H1 (cell line): ENCODE measurements at regions not wholly inside any gene's neighbourhood (a gene's known extent, or its start where the extent isn't known, plus 50 kb on each side); places are given as distances from the start of the nearest gene placed in this dataset.

Experiments
- CTCF ChIA-PET: fragments of 300-600 bp; sonication (Branson Sonifier 250); formaldehyde crosslinking; loops from one replicate; lab custom pipeline; 2021; ENCODE audit not compliant: partially characterized antibody; lab: Charles Lee
- POLR2A ChIA-PET: fragments of 300-600 bp; sonication (Branson Sonifier 250); formaldehyde crosslinking; loops from one replicate; lab custom pipeline; 2021; ENCODE audit warnings: inconsistent platforms; ENCODE audit not compliant: partially characterized antibody; lab: Charles Lee
- DNase-seq, 2 experiments: peaks; one replicate each; pipeline versions ENCODE4 v3.0.0 to v3.0.0-alpha.2; 2010 to 2022; ENCODE audit warnings: low spot score in 2 of 2, low read depth in 1 of 2, mixed read lengths in 1 of 2
- FAIRE-seq: peaks from 2 replicates; lab custom pipeline; 2011; peaks lifted over from hg19 to GRCh38; lab: Jason Lieb, UNC
- H2AFZ ChIP-seq: 2 replicates; pipeline ENCODE4 v1.8.1; 2012; ENCODE audit warnings: low read length, inconsistent platforms
- H2AK5ac ChIP-seq: 2 replicates; pipeline ENCODE4 v1.6.1; 2013; ENCODE audit warnings: low read depth, low read length
- H2BK120ac ChIP-seq: replicated peaks from 2 replicates; pipeline ENCODE3; 2013; ENCODE audit warnings: low read depth, low read length, inconsistent platforms
- H2BK12ac ChIP-seq: 2 replicates; pipeline ENCODE4 v1.6.1; 2013; ENCODE audit warnings: low read depth, low read length
- H2BK15ac ChIP-seq: 2 replicates; pipeline ENCODE4 v1.6.1; 2013; ENCODE audit warnings: low read length
- H2BK20ac ChIP-seq: 2 replicates; pipeline ENCODE4 v1.6.1; 2013; ENCODE audit warnings: low read length
- H2BK5ac ChIP-seq: 2 replicates; pipeline ENCODE4 v1.6.1; 2013; ENCODE audit warnings: low read depth, low read length
- H3K14ac ChIP-seq: 2 replicates; pipeline ENCODE4 v1.6.1; 2013; ENCODE audit warnings: inconsistent platforms; ENCODE audit not compliant: insufficient read length
- H3K18ac ChIP-seq: 2 replicates; pipeline ENCODE4 v1.6.1; 2013; ENCODE audit warnings: low read length; ENCODE audit errors: extremely low read depth
- H3K23ac ChIP-seq: 2 replicates; pipeline ENCODE4 v1.6.1; 2013; ENCODE audit warnings: inconsistent platforms; ENCODE audit not compliant: insufficient read length
- H3K23me2 ChIP-seq: 2 replicates; pipeline ENCODE4 v1.6.1; 2013; ENCODE audit warnings: low read depth, low read length
- H3K27ac ChIP-seq: 2 replicates; pipeline ENCODE4 v1.6.1; 2011; ENCODE audit warnings: low read depth, low read length, inconsistent platforms
- H3K27me3 ChIP-seq, 4 experiments: replicated peaks in 1 of 4; 1 replicate in 1 of 4; 2 replicates in 3 of 4; pipeline versions ENCODE4 v1.6.1 to v1.8.1; 2011 to 2013; ENCODE audit warnings: low read length in 3 of 4, mild to moderate bottlenecking in 3 of 4, inconsistent platforms in 2 of 4, mixed read lengths in 2 of 4, moderate library complexity in 1 of 4; ENCODE audit not compliant: control insufficient read depth in 3 of 4, insufficient read depth in 3 of 4; ENCODE audit errors: extremely low read depth in 1 of 4
- H3K36me3 ChIP-seq, 4 experiments: 2 replicates each; pipeline versions ENCODE4 v1.6.1 to v1.8.1; 2011 to 2013; ENCODE audit warnings: mild to moderate bottlenecking in 4 of 4, low read length in 3 of 4, moderate library complexity in 2 of 4, control low read depth in 1 of 4, inconsistent platforms in 1 of 4; ENCODE audit not compliant: insufficient read depth in 4 of 4, control insufficient read depth in 2 of 4
- H3K4ac ChIP-seq: replicated peaks from 2 replicates; pipeline ENCODE3; 2013; ENCODE audit warnings: low read length, low read depth, mixed read lengths, inconsistent platforms; ENCODE audit not compliant: insufficient read length
- H3K4me1 ChIP-seq, 4 experiments: replicated peaks in 1 of 4; 1 replicate in 1 of 4; 2 replicates in 3 of 4; pipeline versions ENCODE4 v1.6.1 to v1.8.1; 2011 to 2013; ENCODE audit warnings: low read length in 3 of 4, inconsistent platforms in 2 of 4, mixed read lengths in 1 of 4; ENCODE audit not compliant: insufficient read depth in 4 of 4, control insufficient read depth in 3 of 4
- H3K4me2 ChIP-seq, 2 experiments: 2 replicates each; pipeline versions ENCODE4 v1.6.1 to v1.8.1; 2011 to 2013; ENCODE audit warnings: low read depth in 2 of 2, low read length in 2 of 2, control low read depth in 1 of 2, inconsistent platforms in 1 of 2, mild to moderate bottlenecking in 1 of 2; ENCODE audit not compliant: insufficient read depth in 1 of 2
- H3K4me3 ChIP-seq, 4 experiments: fragments of 200-600, 300-600 bp in 1 of 4; sonication (generic), shearing (Covaris generic), sonication (Bioruptor Twin) in 1 of 4; 2 replicates each; pipeline versions ENCODE4 v1.5.1 to v1.8.1; 2011 to 2016; ENCODE audit warnings: low read length in 4 of 4, low read depth in 3 of 4, control low read depth in 2 of 4, inconsistent platforms in 2 of 4, mild to moderate bottlenecking in 2 of 4, mixed read lengths in 1 of 4, moderate library complexity in 1 of 4; ENCODE audit not compliant: insufficient read depth in 2 of 4; ENCODE audit errors: extremely low read depth in 1 of 4
- H3K56ac ChIP-seq: replicated peaks from 2 replicates; pipeline ENCODE3; 2013; ENCODE audit warnings: low read depth, mild to moderate bottlenecking, mixed read lengths, low read length, inconsistent platforms; ENCODE audit not compliant: insufficient read length
- H3K79me1 ChIP-seq: 2 replicates; pipeline ENCODE4 v1.6.1; 2013; ENCODE audit warnings: low read depth, low read length, control low read depth
- H3K79me2 ChIP-seq, 2 experiments: 2 replicates each; pipeline versions ENCODE4 v1.6.1 to v1.8.1; 2012 to 2013; ENCODE audit warnings: low read length in 2 of 2, mild to moderate bottlenecking in 2 of 2, inconsistent platforms in 1 of 2; ENCODE audit not compliant: insufficient read depth in 2 of 2, control insufficient read depth in 1 of 2
- H3K9ac ChIP-seq, 4 experiments: replicated peaks in 1 of 4; 1 replicate in 1 of 4; 2 replicates in 3 of 4; pipeline versions ENCODE4 v1.6.1 to v1.8.1; 2011 to 2013; ENCODE audit warnings: low read depth in 3 of 4, low read length in 3 of 4, control low read depth in 2 of 4, mild to moderate bottlenecking in 2 of 4, moderate library complexity in 2 of 4, inconsistent platforms in 1 of 4; ENCODE audit errors: extremely low read depth in 1 of 4
- H3K9me3 ChIP-seq, 2 experiments: 2 replicates each; pipeline versions ENCODE4 v1.6.1 to v1.8.1; 2012 to 2013; ENCODE audit warnings: mild to moderate bottlenecking in 2 of 2, moderate library complexity in 2 of 2, control low read depth in 1 of 2, inconsistent platforms in 1 of 2, low read depth in 1 of 2, low read length in 1 of 2, mixed read lengths in 1 of 2; ENCODE audit not compliant: insufficient read depth in 2 of 2
- H4K20me1 ChIP-seq, 2 experiments: replicated peaks in 1 of 2; 2 replicates each; pipeline versions ENCODE3 to v1.8.1; 2011 to 2013; ENCODE audit warnings: inconsistent platforms in 2 of 2, low read length in 2 of 2, mild to moderate bottlenecking in 1 of 2; ENCODE audit not compliant: insufficient read depth in 2 of 2, control insufficient read depth in 1 of 2
- H4K5ac ChIP-seq: 2 replicates; pipeline ENCODE4 v1.6.1; 2013; ENCODE audit warnings: low read length, low read depth, mixed read lengths, inconsistent platforms; ENCODE audit not compliant: insufficient read length
- H4K8ac ChIP-seq: 2 replicates; pipeline ENCODE4 v1.8.0; 2013; ENCODE audit warnings: mild to moderate bottlenecking, moderate library complexity, low read length, inconsistent platforms; ENCODE audit not compliant: insufficient read depth; ENCODE audit errors: extremely low read depth
- H4K91ac ChIP-seq: replicated peaks from 2 replicates; pipeline ENCODE3; 2013; ENCODE audit warnings: low read length, mixed read lengths, inconsistent platforms; ENCODE audit not compliant: insufficient read length
- ASH2L ChIP-seq: fragments of 200-600, 300-600 bp; sonication (generic); IDR thresholded peaks from one replicate; pipeline ENCODE4 v1.7.1; 2017; ENCODE audit warnings: low read length
- BACH1 ChIP-seq: IDR thresholded peaks from 2 replicates; pipeline ENCODE4 v1.6.1; 2012; ENCODE audit warnings: low read length, improper control_type of control experiment
- BCL11A ChIP-seq, 2 experiments: IDR thresholded peaks; one replicate each; pipeline ENCODE4 v1.6.1; 2011; ENCODE audit warnings: low read depth in 2 of 2, low read length in 2 of 2, mild to moderate bottlenecking in 2 of 2
- CBX5 ChIP-seq: fragments of 300-800, 300-1000 bp; sonication (generic); IDR thresholded peaks from 2 replicates; pipeline ENCODE4 v1.7.1; 2016; ENCODE audit warnings: antibody characterized with exemption, low read length, low read depth
- CBX8 ChIP-seq: fragments of 300-800, 300-1000 bp; sonication (generic); IDR thresholded peaks from 2 replicates; pipeline ENCODE4 v1.7.1; 2016; ENCODE audit warnings: low read depth, low read length, borderline replicate concordance
- CREB1 ChIP-seq: IDR thresholded peaks from 2 replicates; pipeline ENCODE4 v1.6.1; 2012; ENCODE audit warnings: inconsistent platforms
- GABPA ChIP-seq: IDR thresholded peaks from 2 replicates; pipeline ENCODE4 v1.6.1; 2011; ENCODE audit warnings: mild to moderate bottlenecking, low read length, moderate library complexity, borderline replicate concordance; ENCODE audit not compliant: insufficient read depth
- MAX ChIP-seq: IDR thresholded peaks from 2 replicates; pipeline ENCODE4 v1.6.1; 2012; ENCODE audit warnings: inconsistent platforms
- NRF1 ChIP-seq: IDR thresholded peaks from 2 replicates; pipeline ENCODE4 v1.6.1; 2011; ENCODE audit warnings: mild to moderate bottlenecking, low read depth, low read length, improper control_type of control experiment
- POU5F1 ChIP-seq: IDR thresholded peaks from 2 replicates; pipeline ENCODE4 v1.6.1; 2011; ENCODE audit warnings: low read depth, mild to moderate bottlenecking, low read length, moderate library complexity
- RNF2 ChIP-seq: fragments of 200-900, 300-1000 bp; sonication (generic); IDR thresholded peaks from 2 replicates; pipeline ENCODE4 v1.7.1; 2016; ENCODE audit warnings: borderline replicate concordance, low read depth, mild to moderate bottlenecking, antibody characterized with exemption, low read length; ENCODE audit not compliant: poor library complexity, severe bottlenecking; ENCODE audit errors: missing control alignments
- RXRA ChIP-seq: IDR thresholded peaks from 2 replicates; pipeline ENCODE4 v1.6.1; 2011; ENCODE audit warnings: low read depth, mild to moderate bottlenecking, low read length, moderate library complexity; ENCODE audit not compliant: insufficient read depth
- SIX5 ChIP-seq: IDR thresholded peaks from 2 replicates; pipeline ENCODE4 v1.6.1; 2011; ENCODE audit warnings: mild to moderate bottlenecking, low read depth, low read length
- SP1 ChIP-seq: IDR thresholded peaks from 2 replicates; pipeline ENCODE4 v1.6.1; 2011; ENCODE audit warnings: low read depth, low read length
- TCF12 ChIP-seq: IDR thresholded peaks from 2 replicates; pipeline ENCODE4 v1.6.1; 2011; ENCODE audit warnings: low read depth, mild to moderate bottlenecking, low read length
- WGBS, 2 experiments: shearing (Covaris generic) in 1 of 2; methylation state at CpG; one replicate each; pipeline versions ENCODE4 v1.1.6 to v1.1.7; 2013 to 2015; ENCODE audit warnings: low lambda C conversion rate in 2 of 2, mixed read lengths in 2 of 2, inconsistent platforms in 1 of 2, low coverage in 1 of 2, missing lambda C conversion rate in 1 of 2; ENCODE audit not compliant: insufficient replicate concordance in 2 of 2, insufficient coverage in 1 of 2, insufficient read length in 1 of 2; ENCODE audit errors: extremely low coverage in 1 of 2, missing lambda C conversion rate in 1 of 2; 5-methylcytosine and 5-hydroxymethylcytosine counted together
- TF ChIP-seq, protein P1 (sequence below): IDR thresholded peaks from 2 replicates; pipeline ENCODE4 v1.6.1; 2012; ENCODE audit warnings: inconsistent platforms

GRCh38 chr3:166957121-166957520 lies 423.0 kb downstream of the ZBBX start:
- FAIRE-seq = no peak
- H2BK12ac ChIP-seq = no peak overlapping the region
- no peak overlapping the region for H2BK20ac ChIP-seq
- H3K27ac ChIP-seq = no peak overlapping the region
- H4K20me1 ChIP-seq = no peaks in the 10 kb centered on the region
- H3K9ac ChIP-seq = no peak overlapping the region
- H3K56ac ChIP-seq = no peak overlapping the region
- no peak overlapping the region for H3K4me2 ChIP-seq
- no peak overlapping the region for H2AFZ ChIP-seq
- H3K27me3 ChIP-seq = no peaks in the 10 kb centered on the region
- H3K4me1 ChIP-seq = no peaks in the 10 kb centered on the region
- H3K4me3 ChIP-seq = no peak overlapping the region
- H2AK5ac ChIP-seq = no peak overlapping the region
- H2BK120ac ChIP-seq = no peak overlapping the region
- no peak for DNase-seq
- ChIA-PET CTCF (no interaction called here), POLR2A (no interaction called here)
- no peak overlapping the region for H2BK15ac ChIP-seq
- H3K36me3 ChIP-seq = no peaks in the 10 kb centered on the region
- no peak overlapping the region for H2BK5ac ChIP-seq
- no peak overlapping the region for H4K5ac ChIP-seq
- no peak overlapping the region for H3K4ac ChIP-seq
- no peak overlapping the region for H3K23ac ChIP-seq
- no peak overlapping the region for H4K91ac ChIP-seq
- no peaks in the 10 kb centered on the region for H3K79me1 ChIP-seq
- no peaks in the 10 kb centered on the region for H3K9me3 ChIP-seq
- H4K8ac ChIP-seq = no peak overlapping the region
- H3K79me2 ChIP-seq = no peaks in the 10 kb centered on the region
- no peak overlapping the region for H3K18ac ChIP-seq
- no peaks in the 10 kb centered on the region for H3K23me2 ChIP-seq
- H3K14ac ChIP-seq = no peak overlapping the region
- WGBS, 2 experiments = 97% methylated on average over 3 of the region's 3 CpGs; no CpG with 5 or more reads in 1 of the 2 experiments
- TF ChIP-seq RXRA (no peak), MAX (no peak), NRF1 (no peak), BCL11A (IDR thresholded peaks at IDR 0.05; ENCODE audit: low read depth in 2 of 2, low read length in 2 of 2) (no peak), TCF12 (no peak), ASH2L (no peak), BACH1 (no peak), CBX5 (no peak), CBX8 (no peak), CREB1 (no peak), SIX5 (no peak), GABPA (no peak), RNF2 (no peak), SP1 (no peak), POU5F1 (no peak)
- TF ChIP-seq, protein P1, sequence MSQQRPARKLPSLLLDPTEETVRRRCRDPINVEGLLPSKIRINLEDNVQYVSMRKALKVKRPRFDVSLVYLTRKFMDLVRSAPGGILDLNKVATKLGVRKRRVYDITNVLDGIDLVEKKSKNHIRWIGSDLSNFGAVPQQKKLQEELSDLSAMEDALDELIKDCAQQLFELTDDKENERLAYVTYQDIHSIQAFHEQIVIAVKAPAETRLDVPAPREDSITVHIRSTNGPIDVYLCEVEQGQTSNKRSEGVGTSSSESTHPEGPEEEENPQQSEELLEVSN = no peak
